ENCODE measurements at regions not wholly inside any gene's neighbourhood (a gene's known extent, or its start where the extent isn't known, plus 50 kb on each side); places are given as distances from the start of the nearest gene placed in this dataset.

DNA sequence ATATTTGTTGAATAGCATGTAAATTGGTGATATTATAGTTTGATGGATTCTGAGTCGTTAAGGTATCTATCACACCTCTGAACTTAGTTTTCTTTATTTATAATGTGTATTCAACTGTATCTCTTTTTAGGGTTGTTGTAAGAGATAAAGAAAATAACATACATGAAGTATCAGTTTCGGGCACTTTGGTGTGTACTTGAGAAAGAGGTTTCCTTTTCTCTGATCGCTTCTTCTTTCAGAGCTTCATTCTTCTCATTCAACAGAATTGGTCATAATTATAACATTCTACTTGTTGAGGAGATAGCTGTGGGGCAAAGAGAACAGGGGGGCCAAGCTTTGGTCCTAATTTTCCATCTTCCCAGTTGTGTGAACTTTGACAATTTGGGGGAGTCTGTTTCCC is 508.0 kb downstream of the PLPP3 start:
- Mint-ChIP-seq H3K27ac (no peak overlapping the region), H3K36me3 (ENCODE audit: low read depth) (no peaks in the 10 kb centered on the region), H3K4me3 (no peak overlapping the region), H3K4me1 (ENCODE audit: low read depth) (no peaks in the 10 kb centered on the region), H3K27me3 (ENCODE audit: low read depth) (no peaks in the 10 kb centered on the region), H3K9me3 (peaks cover 3% of the 10 kb centered on the region)

DNA sequence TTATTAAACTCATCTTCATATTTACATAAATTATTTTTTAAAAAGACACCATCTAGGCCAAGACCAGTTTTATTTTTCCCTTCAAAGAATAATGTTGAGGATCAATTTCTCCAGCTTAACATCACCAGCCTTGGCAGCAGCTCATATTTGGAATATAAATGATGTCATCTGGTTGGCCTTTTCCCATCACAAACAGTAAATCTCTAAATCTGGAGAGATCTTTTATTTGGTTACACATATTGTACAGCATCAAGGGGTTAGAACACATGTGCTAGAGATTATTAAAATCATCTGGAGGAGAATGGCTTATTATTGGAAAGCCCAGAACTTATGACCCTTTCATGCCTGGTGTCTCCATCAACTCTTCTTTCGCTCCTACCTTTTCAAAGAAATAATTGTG is 508.8 kb downstream of the PLPP3 start:
- no peaks in the 10 kb centered on the region for H3K9me3 Mint-ChIP-seq

DNA sequence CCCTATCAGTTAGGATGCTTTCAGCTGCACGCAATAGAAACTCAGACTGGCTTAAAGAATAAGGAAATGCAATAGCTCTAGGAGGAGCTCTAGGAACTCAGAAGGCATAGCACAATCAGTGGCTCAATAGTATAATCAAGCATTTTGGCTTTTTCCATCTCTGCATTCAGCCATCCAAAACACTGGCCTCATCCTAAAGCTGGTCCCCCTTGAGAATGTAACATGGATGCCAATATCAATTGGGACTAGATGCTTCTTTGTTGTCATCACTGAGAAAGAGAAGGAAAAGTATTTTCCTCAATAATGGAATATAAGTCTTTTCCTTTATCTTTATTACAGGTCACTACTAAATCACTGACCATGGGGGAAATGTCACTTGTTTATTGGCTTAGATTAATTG is 509.5 kb downstream of the PLPP3 start:
- no peak overlapping the region for H3K27ac Mint-ChIP-seq
- no peaks in the 10 kb centered on the region for H3K27me3 Mint-ChIP-seq (ENCODE audit: low read depth)
- H3K4me3 Mint-ChIP-seq, result no peak overlapping the region
- H3K36me3 Mint-ChIP-seq (ENCODE audit: low read depth), result no peaks in the 10 kb centered on the region
- no peaks in the 10 kb centered on the region for H3K9me3 Mint-ChIP-seq
- no peaks in the 10 kb centered on the region for H3K4me1 Mint-ChIP-seq (ENCODE audit: low read depth)

More for the DNA sequence above, 508.8 kb downstream of the PLPP3 start:
- no peak overlapping the region for H3K27ac Mint-ChIP-seq
- H3K27me3 Mint-ChIP-seq (ENCODE audit: low read depth), result no peaks in the 10 kb centered on the region
- no peaks in the 10 kb centered on the region for H3K4me1 Mint-ChIP-seq (ENCODE audit: low read depth)
- H3K4me3 Mint-ChIP-seq, result no peak overlapping the region
- no peaks in the 10 kb centered on the region for H3K36me3 Mint-ChIP-seq (ENCODE audit: low read depth)

DNA sequence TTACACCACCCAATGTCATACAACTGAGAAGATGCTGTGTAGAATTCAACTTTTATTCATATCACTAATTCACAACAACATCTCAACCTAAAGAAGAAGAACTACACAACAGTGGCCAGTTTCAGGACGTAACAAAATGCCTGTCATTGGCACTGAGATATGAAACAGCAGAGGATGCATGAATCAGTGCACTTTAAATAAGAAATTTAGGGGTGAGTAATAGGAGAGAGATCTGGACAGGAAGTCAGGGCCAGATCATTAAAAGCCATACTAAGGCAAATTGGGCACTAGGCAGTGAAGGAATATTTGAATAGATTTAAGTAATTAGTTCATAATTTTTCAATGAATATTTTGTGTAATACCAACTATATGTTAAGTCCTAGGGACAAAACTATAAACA is 510.5 kb downstream of the PLPP3 start:
- Mint-ChIP-seq H3K27ac (no peak overlapping the region), H3K4me3 (no peak overlapping the region), H3K27me3 (ENCODE audit: low read depth) (no peaks in the 10 kb centered on the region), H3K36me3 (ENCODE audit: low read depth) (no peaks in the 10 kb centered on the region), H3K9me3 (no peaks in the 10 kb centered on the region), H3K4me1 (ENCODE audit: low read depth) (no peaks in the 10 kb centered on the region)

DNA sequence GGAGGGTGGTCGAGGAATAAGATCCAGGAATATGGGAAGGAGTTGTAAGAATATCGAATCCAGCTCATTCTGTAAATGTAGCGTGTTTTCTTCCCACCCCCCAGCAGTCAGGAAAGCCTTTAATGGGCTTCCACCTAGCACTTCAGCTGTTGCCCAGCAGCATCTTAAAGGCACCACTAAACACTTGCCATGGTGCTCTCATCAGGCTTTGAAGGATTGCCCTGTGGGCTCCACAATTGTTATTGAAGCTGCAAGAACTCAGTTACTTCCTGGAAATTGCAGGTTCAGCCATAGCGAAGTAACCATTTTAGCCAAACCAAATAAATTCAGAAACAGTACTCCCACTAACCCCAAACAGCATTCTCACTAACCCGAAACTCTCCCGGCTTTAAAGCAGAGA is 511.2 kb downstream of the PLPP3 start:
- H3K27me3 Mint-ChIP-seq (ENCODE audit: low read depth), result no peaks in the 10 kb centered on the region
- H3K27ac Mint-ChIP-seq, result no peak overlapping the region
- H3K4me3 Mint-ChIP-seq, result no peak overlapping the region
- H3K9me3 Mint-ChIP-seq, result no peaks in the 10 kb centered on the region
- no peaks in the 10 kb centered on the region for H3K4me1 Mint-ChIP-seq (ENCODE audit: low read depth)
- no peaks in the 10 kb centered on the region for H3K36me3 Mint-ChIP-seq (ENCODE audit: low read depth)

DNA sequence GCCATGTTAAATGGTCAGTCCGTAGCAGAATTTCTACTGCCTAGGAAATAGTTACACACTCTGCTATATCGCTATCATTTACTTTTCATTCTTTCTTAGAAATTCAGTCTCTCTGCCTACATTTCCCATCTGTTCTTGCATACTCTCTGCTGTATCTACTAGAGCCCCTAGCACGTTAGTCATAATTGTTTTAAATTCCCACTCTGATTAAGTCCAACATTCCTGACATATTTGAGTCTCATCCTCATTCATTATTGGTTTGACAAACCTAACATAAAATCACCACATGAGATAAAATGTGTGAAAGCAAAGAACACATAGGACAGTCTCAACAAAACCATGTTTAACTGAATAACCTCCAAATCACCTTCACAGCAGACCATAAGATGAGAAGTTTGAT is 513.6 kb downstream of the PLPP3 start:
- Mint-ChIP-seq H3K4me3 (no peak overlapping the region), H3K27me3 (ENCODE audit: low read depth) (no peaks in the 10 kb centered on the region), H3K36me3 (ENCODE audit: low read depth) (no peaks in the 10 kb centered on the region), H3K4me1 (ENCODE audit: low read depth) (no peaks in the 10 kb centered on the region), H3K27ac (no peak overlapping the region), H3K9me3 (peaks cover 5% of the 10 kb centered on the region)

DNA sequence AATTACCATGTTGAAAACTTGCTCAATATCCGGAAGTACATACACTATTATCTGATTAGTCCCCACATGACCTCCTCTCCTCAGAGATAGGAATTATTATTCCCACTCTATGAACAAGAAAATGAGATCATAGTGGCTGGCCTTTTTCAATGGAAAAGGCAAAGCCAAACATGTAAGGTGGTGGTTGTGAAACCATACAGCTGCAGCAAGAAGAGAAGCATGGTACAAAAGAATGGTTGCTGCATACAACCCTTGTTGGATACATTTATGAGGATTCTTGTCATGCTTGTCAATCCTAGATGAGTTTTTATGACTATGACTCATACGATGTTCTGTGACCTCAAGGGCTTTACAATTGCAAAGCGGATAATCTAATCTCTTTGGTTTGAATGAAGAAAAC is 514.7 kb downstream of the PLPP3 start:
- H3K4me3 Mint-ChIP-seq, result no peak overlapping the region
- no peaks in the 10 kb centered on the region for H3K36me3 Mint-ChIP-seq (ENCODE audit: low read depth)
- no peaks in the 10 kb centered on the region for H3K4me1 Mint-ChIP-seq (ENCODE audit: low read depth)
- H3K9me3 Mint-ChIP-seq, result peaks cover 5% of the 10 kb centered on the region
- H3K27me3 Mint-ChIP-seq (ENCODE audit: low read depth), result no peaks in the 10 kb centered on the region
- no peak overlapping the region for H3K27ac Mint-ChIP-seq

DNA sequence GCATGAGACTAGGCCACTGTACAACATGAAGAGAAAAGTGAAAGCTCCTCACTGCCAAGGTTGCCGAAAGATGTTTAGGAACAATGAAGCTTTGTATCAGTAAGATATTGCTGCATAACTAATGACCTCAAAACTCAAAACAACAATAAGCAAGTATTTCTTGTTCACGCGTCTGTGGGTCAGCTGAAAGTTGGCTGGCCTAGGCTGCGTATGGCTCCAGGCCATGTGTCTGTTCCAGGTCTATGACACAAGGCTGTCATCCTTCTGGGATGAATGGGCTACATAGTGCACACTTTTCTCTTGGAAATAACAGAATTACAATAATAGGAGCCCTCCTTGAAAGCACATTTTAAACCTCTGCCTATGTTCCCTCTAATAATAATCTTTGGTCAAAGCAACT is 515.9 kb downstream of the PLPP3 start:
- Mint-ChIP-seq H3K4me3 (no peak overlapping the region), H3K27me3 (ENCODE audit: low read depth) (no peaks in the 10 kb centered on the region), H3K27ac (no peak overlapping the region), H3K4me1 (ENCODE audit: low read depth) (no peaks in the 10 kb centered on the region), H3K9me3 (peaks cover 5% of the 10 kb centered on the region), H3K36me3 (ENCODE audit: low read depth) (no peaks in the 10 kb centered on the region)

DNA sequence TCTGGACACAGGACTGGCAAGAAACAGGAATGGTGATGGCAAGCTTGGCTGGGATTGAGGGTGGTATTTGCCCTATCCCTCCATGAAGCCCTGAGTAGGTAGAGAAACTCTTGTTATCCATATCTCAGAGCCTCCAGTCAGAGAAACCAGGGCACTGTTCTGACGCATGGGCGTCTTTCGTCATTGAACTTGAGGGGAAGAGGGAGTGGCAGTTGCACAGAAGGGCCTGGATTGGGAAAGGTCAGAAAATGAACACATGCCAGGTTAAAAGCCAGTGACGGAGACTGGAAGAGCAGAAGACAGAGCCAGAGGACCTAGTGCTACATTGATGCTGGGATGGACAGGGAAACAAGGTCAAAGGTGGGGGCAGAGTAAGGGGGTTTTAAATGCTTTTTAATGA is 516.7 kb downstream of the PLPP3 start:
- no peaks in the 10 kb centered on the region for H3K27me3 Mint-ChIP-seq (ENCODE audit: low read depth)
- no peak overlapping the region for H3K4me3 Mint-ChIP-seq
- no peaks in the 10 kb centered on the region for H3K4me1 Mint-ChIP-seq (ENCODE audit: low read depth)
- H3K9me3 Mint-ChIP-seq, result peaks cover 5% of the 10 kb centered on the region
- H3K27ac Mint-ChIP-seq, result no peak overlapping the region
- H3K36me3 Mint-ChIP-seq (ENCODE audit: low read depth), result no peaks in the 10 kb centered on the region

DNA sequence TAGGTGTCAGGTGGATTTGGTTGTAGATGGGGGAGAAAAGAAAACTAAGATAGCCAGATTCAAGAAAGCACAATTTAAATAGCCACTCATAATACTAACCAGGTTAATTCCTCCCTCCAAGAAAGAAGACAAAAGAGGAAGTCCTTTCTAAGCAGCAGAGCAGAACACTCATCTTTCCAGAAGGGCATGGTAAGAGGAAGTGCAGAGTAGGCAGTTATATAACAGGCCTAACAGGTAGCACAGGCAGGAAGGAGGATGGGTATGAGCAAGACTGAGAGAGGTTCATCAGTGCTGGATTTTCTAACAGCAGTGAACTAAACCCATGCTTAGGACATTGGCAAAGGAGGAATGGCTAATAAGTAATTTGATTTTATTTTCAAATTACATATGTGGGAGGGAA is 517.5 kb downstream of the PLPP3 start:
- H3K9me3 Mint-ChIP-seq, result peaks cover 5% of the 10 kb centered on the region

DNA sequence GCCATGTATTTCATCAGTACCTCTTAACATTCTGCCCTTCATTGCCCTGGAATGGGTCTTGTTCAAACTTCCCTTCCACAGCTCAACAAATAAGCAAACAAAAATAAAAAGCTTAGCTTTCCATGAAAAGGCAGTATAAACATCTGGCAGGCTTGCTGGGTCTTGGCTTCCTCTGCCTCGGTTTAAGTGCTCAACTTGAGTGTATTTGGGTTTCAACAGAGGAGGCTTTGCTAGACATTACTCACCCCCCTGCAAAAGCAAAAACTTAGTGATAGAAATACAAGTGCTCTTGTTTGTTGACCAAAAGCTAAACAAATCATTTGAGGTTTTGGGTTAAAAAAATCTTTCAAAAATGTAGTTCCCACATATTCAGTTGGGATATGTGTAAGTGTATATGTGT is 518.5 kb downstream of the PLPP3 start:
- Mint-ChIP-seq H3K27ac (no peak overlapping the region), H3K4me3 (no peak overlapping the region), H3K36me3 (ENCODE audit: low read depth) (no peaks in the 10 kb centered on the region), H3K9me3 (peaks cover 5% of the 10 kb centered on the region), H3K27me3 (ENCODE audit: low read depth) (no peaks in the 10 kb centered on the region), H3K4me1 (ENCODE audit: low read depth) (no peaks in the 10 kb centered on the region)

More for the DNA sequence above, 517.5 kb downstream of the PLPP3 start:
- Mint-ChIP-seq H3K27me3 (ENCODE audit: low read depth) (no peaks in the 10 kb centered on the region), H3K27ac (no peak overlapping the region), H3K4me3 (no peak overlapping the region), H3K36me3 (ENCODE audit: low read depth) (no peaks in the 10 kb centered on the region), H3K4me1 (ENCODE audit: low read depth) (no peaks in the 10 kb centered on the region)

DNA sequence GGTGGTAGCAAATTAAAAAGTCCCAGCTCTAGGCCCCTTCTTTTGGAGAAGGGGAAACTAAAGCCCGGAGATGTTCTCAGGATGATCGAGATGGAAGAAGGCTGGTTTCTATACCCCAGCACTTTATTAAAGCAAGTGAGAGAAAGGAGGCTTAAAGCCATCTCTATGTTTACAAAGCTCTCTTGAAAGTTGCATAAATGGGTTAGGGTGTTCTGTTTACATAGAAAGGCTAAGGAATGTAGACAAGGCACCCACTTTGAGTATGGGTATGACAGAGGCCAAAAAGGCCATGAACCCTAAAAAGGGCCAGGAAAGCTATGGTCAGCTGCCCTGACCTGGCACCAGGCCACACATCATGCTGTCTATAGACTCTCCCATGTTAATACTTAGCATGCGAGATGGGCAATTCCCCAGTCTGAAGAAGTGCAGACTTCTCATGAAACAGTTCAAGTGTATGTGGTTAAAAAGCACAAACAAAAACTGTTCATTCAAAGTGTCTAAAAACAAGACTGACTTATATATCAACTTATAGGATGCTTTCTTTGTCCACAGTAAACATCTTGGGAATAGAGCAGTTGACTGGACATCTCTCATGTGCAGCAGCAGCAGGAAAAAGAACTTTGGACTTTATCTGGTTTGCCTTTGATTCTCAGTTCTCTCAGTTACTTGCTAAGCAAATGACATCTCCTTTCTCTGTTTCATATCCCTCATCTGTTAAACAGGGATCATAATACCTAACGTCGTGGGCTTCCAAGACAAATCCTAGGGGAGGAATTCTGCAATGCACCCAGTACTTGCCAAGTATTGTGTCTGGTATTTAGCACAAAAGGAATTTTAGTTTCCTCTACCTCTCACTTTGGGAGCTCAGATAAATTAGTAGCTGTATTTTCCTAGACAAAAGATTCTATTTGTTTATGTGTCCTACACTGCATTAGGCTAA is 521.6 kb downstream of the PLPP3 start:
- H3K27me3 Mint-ChIP-seq (ENCODE audit: low read depth), result no peaks in the 10 kb centered on the region
- peaks cover 5% of the 10 kb centered on the region for H3K9me3 Mint-ChIP-seq
- H3K36me3 Mint-ChIP-seq (ENCODE audit: low read depth), result no peaks in the 10 kb centered on the region
- H3K4me1 Mint-ChIP-seq (ENCODE audit: low read depth), result no peaks in the 10 kb centered on the region
- no peak overlapping the region for H3K27ac Mint-ChIP-seq
- no peak overlapping the region for H3K4me3 Mint-ChIP-seq

DNA sequence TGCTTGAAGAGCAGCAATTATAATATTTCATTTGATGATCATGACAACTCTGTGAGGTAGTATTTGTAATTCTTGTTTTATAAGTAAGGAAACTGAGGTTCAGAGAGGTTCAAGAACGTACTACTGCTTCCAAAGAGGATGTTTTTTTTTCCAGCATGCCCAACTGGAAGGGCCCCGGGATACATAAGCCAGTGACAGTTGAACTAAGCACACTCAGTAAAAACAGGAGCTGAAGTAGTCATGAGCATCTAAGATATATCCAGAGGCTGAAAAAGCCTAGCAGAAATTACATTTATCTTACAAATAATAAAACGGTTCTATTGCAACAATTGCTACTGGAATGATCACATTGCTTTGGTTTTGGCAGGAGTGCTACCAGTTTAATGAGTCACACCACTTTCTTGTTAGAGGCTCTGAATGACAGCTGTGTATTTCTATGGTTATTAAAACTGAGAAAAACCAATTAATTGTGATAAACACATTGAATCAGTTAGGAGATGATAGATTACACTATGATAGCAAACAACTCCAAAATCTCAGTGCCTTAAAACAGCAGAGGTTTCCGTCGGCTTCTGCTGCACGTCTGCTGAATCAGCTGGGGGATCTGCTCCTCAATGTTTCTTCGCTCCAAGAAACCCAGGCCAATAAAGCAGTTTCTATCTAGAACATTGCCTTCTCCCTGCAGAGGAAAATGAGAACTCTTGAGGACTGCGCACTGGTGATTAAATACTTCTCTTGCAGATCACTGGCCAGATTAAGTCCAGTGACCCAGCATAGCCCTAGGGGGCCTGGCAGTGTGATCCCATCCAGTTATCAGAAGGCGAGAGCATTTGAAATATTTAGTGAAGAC is 522.7 kb downstream of the PLPP3 start:
- Mint-ChIP-seq H3K4me3 (no peak overlapping the region), H3K36me3 (ENCODE audit: low read depth) (no peaks in the 10 kb centered on the region), H3K27me3 (ENCODE audit: low read depth) (no peaks in the 10 kb centered on the region), H3K9me3 (no peaks in the 10 kb centered on the region), H3K27ac (no peak overlapping the region), H3K4me1 (ENCODE audit: low read depth) (no peaks in the 10 kb centered on the region)

DNA sequence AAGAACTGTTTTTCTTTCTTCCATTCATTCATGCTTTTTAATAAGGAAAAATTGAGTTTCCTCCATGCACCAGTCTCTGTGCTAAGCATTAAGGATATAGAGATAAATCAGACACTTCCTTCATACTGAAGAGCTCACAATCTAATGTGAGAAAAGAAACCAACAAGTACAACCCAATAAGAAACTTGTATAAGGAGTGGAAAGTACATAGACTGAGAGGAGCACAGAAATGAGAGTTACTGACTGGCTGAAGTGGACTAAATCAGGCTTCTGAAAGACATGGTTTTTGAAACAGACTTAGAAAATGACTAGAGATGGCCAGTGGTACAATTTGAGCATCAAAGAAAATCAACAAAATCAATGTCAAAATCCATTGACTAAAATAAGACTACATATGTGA is 524.4 kb downstream of the PLPP3 start:
- H3K9me3 Mint-ChIP-seq, result no peaks in the 10 kb centered on the region
- H3K27ac Mint-ChIP-seq, result no peak overlapping the region
- no peaks in the 10 kb centered on the region for H3K27me3 Mint-ChIP-seq (ENCODE audit: low read depth)
- no peaks in the 10 kb centered on the region for H3K36me3 Mint-ChIP-seq (ENCODE audit: low read depth)
- no peaks in the 10 kb centered on the region for H3K4me1 Mint-ChIP-seq (ENCODE audit: low read depth)
- no peak overlapping the region for H3K4me3 Mint-ChIP-seq

DNA sequence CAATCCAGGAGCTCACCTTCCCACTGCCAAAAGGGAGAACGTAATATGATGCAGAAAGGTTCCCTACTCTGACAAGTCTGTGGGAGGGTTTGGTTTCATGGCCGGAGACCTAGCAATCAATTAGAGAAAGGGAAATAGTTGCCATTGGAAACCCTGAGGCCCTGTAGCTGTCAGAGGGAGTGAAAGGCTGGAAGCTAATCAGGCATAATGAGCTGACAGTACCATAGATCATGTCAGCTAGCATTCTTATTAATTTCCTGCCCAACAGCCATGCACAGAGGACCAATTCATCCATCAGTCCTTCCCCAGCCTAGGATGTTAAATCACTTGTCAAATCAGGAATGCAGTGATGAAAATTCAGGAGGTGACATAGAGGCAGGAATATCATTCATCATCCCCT is 527.3 kb downstream of the PLPP3 start:
- Mint-ChIP-seq H3K27ac (no peak overlapping the region), H3K27me3 (ENCODE audit: low read depth) (no peaks in the 10 kb centered on the region), H3K36me3 (ENCODE audit: low read depth) (no peaks in the 10 kb centered on the region), H3K4me3 (no peak overlapping the region), H3K9me3 (no peaks in the 10 kb centered on the region), H3K4me1 (ENCODE audit: low read depth) (no peaks in the 10 kb centered on the region)

Data from T-helper 1 cell treated with Interleukin-12 subunit alpha and Interleukin-12 subunit beta and Interleukin-4 antibody, amounts not matched to agents 30 μg/mL and 1 μg/mL, for 36 hours (primary cell).